GM23338 (cell line): ENCODE measurements at regions not wholly inside any gene's neighbourhood (a gene's known extent, or its start where the extent isn't known, plus 50 kb on each side); places are given as distances from the start of the nearest gene placed in this dataset.

Experiments used
- ATAC-seq: fragments of 200-7000 bp; cut with Tn5 transposase; 3 replicates; pipeline ENCODE4 v1.9.1; 2020
- DNase-seq: peaks from one replicate; pipeline ENCODE4 v3.0.0-alpha.2; 2015; ENCODE audit warnings: low spot score
- H2AFZ ChIP-seq: fragments of 200-600 bp; sonication (generic); 2 replicates; pipeline ENCODE4 v1.8.0; 2016; ENCODE audit warnings: antibody characterized with exemption, mild to moderate bottlenecking, moderate library complexity
- H3F3A ChIP-seq: fragments of 200-600 bp; sonication (generic); replicated peaks from 2 replicates; pipeline ENCODE4 v1.8.0; 2017; ENCODE audit warnings: antibody characterized with exemption, mixed run types, low read depth
- H3K27ac ChIP-seq: fragments of 200-600 bp; sonication (generic); 2 replicates; pipeline ENCODE4 v1.6.1; 2016; ENCODE audit warnings: low read depth
- H3K27me3 ChIP-seq: fragments of 200-600 bp; sonication (generic); 2 replicates; pipeline ENCODE4 v1.8.0; 2016; ENCODE audit warnings: mild to moderate bottlenecking, mixed run types, moderate library complexity; ENCODE audit not compliant: insufficient read depth
- H3K36me3 ChIP-seq: fragments of 200-600 bp; sonication (generic); 2 replicates; pipeline ENCODE4 v1.8.0; 2016; ENCODE audit warnings: mild to moderate bottlenecking; ENCODE audit not compliant: insufficient read depth
- H3K4me1 ChIP-seq: fragments of 200-600 bp; sonication (generic); 2 replicates; pipeline ENCODE4 v1.8.0; 2016; ENCODE audit warnings: mild to moderate bottlenecking, moderate library complexity; ENCODE audit not compliant: insufficient read depth
- H3K4me2 ChIP-seq: fragments of 200-600 bp; sonication (generic); 2 replicates; pipeline ENCODE4 v1.7.1; 2017; ENCODE audit warnings: mixed run types
- H3K4me3 ChIP-seq: fragments of 200-600 bp; sonication (generic); 2 replicates; pipeline ENCODE4 v1.6.1; 2016; ENCODE audit warnings: mixed run types
- H3K79me2 ChIP-seq: fragments of 200-600 bp; sonication (generic); replicated peaks from 2 replicates; pipeline ENCODE4 v1.8.0; 2017; ENCODE audit warnings: mild to moderate bottlenecking; ENCODE audit not compliant: insufficient read depth
- H3K9me2 ChIP-seq: fragments of 200-600 bp; sonication (generic); 2 replicates; pipeline ENCODE4 v1.8.0; 2017; ENCODE audit not compliant: insufficient read depth
- H4K20me1 ChIP-seq: fragments of 200-600 bp; sonication (generic); replicated peaks from 2 replicates; pipeline ENCODE4 v1.8.0; 2017; ENCODE audit warnings: mild to moderate bottlenecking; ENCODE audit not compliant: insufficient read depth
- H3K27ac Mint-ChIP-seq: 2 replicates; pipeline ENCODE4 v1.8.0; 2020; ENCODE audit warnings: inconsistent platforms, mild to moderate bottlenecking, moderate library complexity, mixed read lengths
- H3K27me3 Mint-ChIP-seq: 3 replicates; pipeline ENCODE4 v1.8.0; 2022; ENCODE audit warnings: low read depth, mild to moderate bottlenecking, moderate library complexity, mixed read lengths, inconsistent platforms; ENCODE audit not compliant: insufficient read depth, poor library complexity
- H3K36me3 Mint-ChIP-seq: 3 replicates; pipeline ENCODE4 v1.8.0; 2021; ENCODE audit warnings: low read depth, mild to moderate bottlenecking, inconsistent platforms, moderate library complexity, mixed read lengths
- H3K4me1 Mint-ChIP-seq: 3 replicates; pipeline ENCODE4 v1.8.0; 2020; ENCODE audit warnings: mild to moderate bottlenecking, inconsistent platforms, mixed read lengths
- H3K4me3 Mint-ChIP-seq: 3 replicates; pipeline ENCODE4 v1.8.0; 2021; ENCODE audit warnings: moderate library complexity, mild to moderate bottlenecking, inconsistent platforms, mixed read lengths
- H3K9me3 Mint-ChIP-seq: 3 replicates; pipeline ENCODE4 v1.8.0; 2020; ENCODE audit warnings: moderate library complexity, mild to moderate bottlenecking, inconsistent platforms, mixed read lengths
- CREB1 ChIP-seq: fragments of 250-450 bp; sonication (Bioruptor Pico); IDR thresholded peaks from 2 replicates; pipeline ENCODE4 v1.5.0; 2020; ENCODE audit warnings: low read depth, mild to moderate bottlenecking, moderate library complexity
- CTCF ChIP-seq, 2 experiments: fragments of 200-600 bp in 1 of 2; sonication (generic) in 1 of 2; conservative IDR thresholded peaks; 2 replicates each; pipeline versions ENCODE4 v1.5.1 to v1.6.1; 2016 to 2017; ENCODE audit warnings: antibody characterized with exemption in 2 of 2, low read depth in 2 of 2, mild to moderate bottlenecking in 2 of 2, moderate library complexity in 1 of 2
- ETS1 ChIP-seq: IDR thresholded peaks from 2 replicates; pipeline ENCODE4 v1.6.1; 2016; ENCODE audit warnings: antibody characterized with exemption
- EZH2 ChIP-seq: fragments of 200-600 bp; sonication (generic); IDR thresholded peaks from one replicate; pipeline ENCODE4 v1.8.0; 2017; ENCODE audit warnings: antibody characterized with exemption, mild to moderate bottlenecking, low read depth; ENCODE audit not compliant: unreplicated experiment
- EZH2phosphoT487 ChIP-seq: fragments of 200-600 bp; sonication (generic); IDR thresholded peaks from one replicate; pipeline ENCODE4 v1.8.1; 2018; ENCODE audit warnings: antibody characterized with exemption; ENCODE audit not compliant: unreplicated experiment
- JUNB ChIP-seq: IDR thresholded peaks from one replicate; pipeline ENCODE4 v1.6.1; 2016; ENCODE audit warnings: antibody characterized with exemption; ENCODE audit not compliant: unreplicated experiment
- NANOG ChIP-seq: IDR thresholded peaks from 2 replicates; pipeline ENCODE4 v1.6.1; 2016; ENCODE audit warnings: antibody characterized with exemption, borderline replicate concordance
- POLR2AphosphoS5 ChIP-seq: IDR thresholded peaks from 2 replicates; pipeline ENCODE4 v1.6.1; 2016; ENCODE audit warnings: antibody characterized with exemption, low read depth
- REST ChIP-seq: IDR thresholded peaks from one replicate; pipeline ENCODE4 v1.6.1; 2018; ENCODE audit warnings: antibody characterized with exemption; ENCODE audit not compliant: unreplicated experiment
- STAT1 ChIP-seq: IDR thresholded peaks from one replicate; pipeline ENCODE4 v1.6.1; 2016; ENCODE audit warnings: antibody characterized with exemption; ENCODE audit not compliant: unreplicated experiment
- ZNF114 ChIP-seq: fragments of 250-450 bp; sonication (Bioruptor Pico); IDR thresholded peaks from 2 replicates; pipeline ENCODE4 v1.5.0; 2020; ENCODE audit warnings: mild to moderate bottlenecking, moderate library complexity
- ZNF331 ChIP-seq: fragments of 250-450 bp; sonication (Bioruptor Pico); IDR thresholded peaks from 2 replicates; pipeline ENCODE4 v1.5.0; 2020; ENCODE audit warnings: low read depth, mild to moderate bottlenecking, moderate library complexity
- ZNF462 ChIP-seq: fragments of 250-450 bp; sonication (Bioruptor Pico); IDR thresholded peaks from 2 replicates; pipeline ENCODE4 v1.5.0; 2020; ENCODE audit warnings: mild to moderate bottlenecking, moderate library complexity

- Histone ChIP-seq H3K79me2 (no peaks in the 10 kb centered on the region), H3K36me3 (no peaks in the 10 kb centered on the region), H3K27ac (no peak overlapping the region), H3K4me3 (no peak overlapping the region), H2AFZ (no peak overlapping the region), H3K4me2 (no peak overlapping the region), H3F3A (no peaks in the 10 kb centered on the region), H3K27me3 (no peaks in the 10 kb centered on the region), H3K9me2 (no peaks in the 10 kb centered on the region), H3K4me1 (no peaks in the 10 kb centered on the region), H4K20me1 (no peaks in the 10 kb centered on the region)
- ATAC-seq (no peak), DNase-seq (no peak)
- Mint-ChIP-seq H3K4me3 (no peak overlapping the region), H3K9me3 (peaks cover 5% of the 10 kb centered on the region; the same call in 2 of the 3 replicates), H3K27ac (no peak overlapping the region), H3K27me3 (no peaks in the 10 kb centered on the region), H3K36me3 (peaks cover 5% of the 10 kb centered on the region; the same call in 2 of the 3 replicates), H3K4me1 (no peaks in the 10 kb centered on the region; the same call in 2 of the 3 replicates)
- TF ChIP-seq STAT1 (no peak), ZNF462 (no peak), NANOG (no peak), CREB1 (CRISPR knock-in tag) (no peak), REST (no peak), EZH2 (no peak), POLR2AphosphoS5 (no peak), ZNF114 (CRISPR knock-in tag) (no peak), ETS1 (no peak), CTCF (conservative IDR thresholded peaks at IDR 0.05; ENCODE audit: low read depth in 2 of 2) (no peak), ZNF331 (CRISPR knock-in tag) (no peak), JUNB (no peak), EZH2phosphoT487 (no peak)
Measured at GRCh38 chr21:20031807-20032206, 966.4 kb upstream of the NCAM2 start.
